ENCODE measurements at regions not wholly inside any gene's neighbourhood (a gene's known extent, or its start where the extent isn't known, plus 50 kb on each side); places are given as distances from the start of the nearest gene placed in this dataset.
"Not testable (repeated sequence)": the region's sequence is repeated elsewhere in the genome, so short reads cannot be mapped to it uniquely, and the experiment has no call there.

DNA sequence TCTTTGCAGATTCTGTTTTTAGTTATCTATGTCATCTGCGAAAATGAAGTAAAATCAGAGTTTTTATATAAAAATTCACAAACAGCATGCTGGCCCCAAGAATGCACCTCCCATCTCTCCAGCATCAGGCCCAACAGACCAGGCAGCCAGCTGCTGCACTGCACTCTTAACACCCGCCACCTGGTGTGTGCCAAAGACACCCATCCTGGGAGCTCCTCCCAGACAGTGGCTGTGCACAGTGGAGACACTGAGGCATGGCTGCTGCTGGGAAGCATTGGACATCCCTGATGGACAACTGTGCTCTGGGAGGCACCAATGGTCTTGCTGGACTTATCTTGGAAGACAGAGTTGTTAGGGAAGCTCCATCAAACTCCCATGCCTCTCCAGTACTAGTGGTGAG is 817.2 kb downstream of the TMEM121 start:
- H3K27ac ChIP-seq (ENCODE audit: low read depth in 1 of 2, low read length in 2 of 2), result no peak overlapping the region
- no peaks in the 10 kb centered on the region for H3K36me3 ChIP-seq (ENCODE audit: insufficient read depth, low read length)
- Mint-ChIP-seq H3K9me3 (no peaks in the 10 kb centered on the region), H3K4me1 (ENCODE audit: low read depth) (no peaks in the 10 kb centered on the region), H3K36me3 (ENCODE audit: low read depth) (no peaks in the 10 kb centered on the region), H3K27ac (no peak overlapping the region), H3K4me3 (no peak overlapping the region), H3K27me3 (no peaks in the 10 kb centered on the region)
- H3K27me3 ChIP-seq (ENCODE audit: control insufficient read depth in 1 of 2, insufficient read depth in 2 of 2, low read length in 2 of 2), result peaks cover 0 to 2% of the 10 kb centered on the region in 2 experiments
- no peaks in the 10 kb centered on the region for H3K4me1 ChIP-seq (ENCODE audit: insufficient read depth, low read length)
- no peak for ATAC-seq (ENCODE audit: poor library complexity)
- ChIA-PET POLR2A (no interaction called here), CTCF (no interaction called here)
- DNase-seq, result no peak
- no peaks in the 10 kb centered on the region for H3K9me3 ChIP-seq (ENCODE audit: control insufficient read depth in 1 of 2, insufficient read depth in 1 of 2, low read length in 2 of 2)
- TF ChIP-seq CTCF (IDR thresholded peaks at IDR 0.05), result no peak
- intact Hi-C loops (cut with DNase I, micrococcal nuclease), result no loop called here
- no peak overlapping the region for H3K4me3 ChIP-seq (ENCODE audit: low read length)

DNA sequence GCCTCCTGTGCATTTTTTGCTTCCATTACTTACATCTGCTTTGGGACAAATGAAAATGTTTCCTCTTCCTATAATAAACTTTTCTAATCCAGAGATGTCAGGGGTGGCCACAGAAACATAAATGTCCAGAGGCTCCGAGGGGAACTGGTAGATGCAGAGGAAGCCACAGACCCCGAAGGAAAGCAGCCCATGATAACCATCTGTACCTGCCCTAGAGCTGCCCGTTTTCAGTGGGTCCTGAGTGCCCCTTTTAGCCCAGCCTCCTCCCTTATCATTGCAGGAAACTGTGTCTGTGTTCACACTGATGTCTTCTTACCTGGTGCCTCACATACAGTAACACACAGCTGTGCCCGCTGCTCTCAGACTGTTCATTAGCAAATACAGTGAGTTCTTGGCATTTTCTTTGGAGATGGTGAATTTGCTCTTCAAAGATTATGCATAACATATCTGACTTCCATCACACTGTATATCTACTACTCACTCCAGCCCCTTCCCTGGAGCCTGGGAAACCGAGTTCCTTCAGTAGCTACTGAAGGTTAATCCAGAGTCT is 817.8 kb downstream of the TMEM121 start:
- ATAC-seq (ENCODE audit: poor library complexity); H3K4me3 Mint-ChIP-seq; H3K27me3 ChIP-seq (ENCODE audit: control insufficient read depth in 1 of 2, insufficient read depth in 2 of 2, low read length in 2 of 2); H3K9me3 ChIP-seq (ENCODE audit: control insufficient read depth in 1 of 2, insufficient read depth in 1 of 2, low read length in 2 of 2); DNase-seq; H3K36me3 Mint-ChIP-seq (ENCODE audit: low read depth); H3K27me3 Mint-ChIP-seq; POLR2A ChIA-PET; H3K4me1 Mint-ChIP-seq (ENCODE audit: low read depth); H3K4me3 ChIP-seq (ENCODE audit: low read length); H3K36me3 ChIP-seq (ENCODE audit: insufficient read depth, low read length); H3K4me1 ChIP-seq (ENCODE audit: insufficient read depth, low read length); intact Hi-C loops (cut with DNase I, micrococcal nuclease); H3K27ac ChIP-seq (ENCODE audit: low read depth in 1 of 2, low read length in 2 of 2); CTCF ChIA-PET; H3K9me3 Mint-ChIP-seq; H3K27ac Mint-ChIP-seq: not testable (repeated sequence)

GRCh38 chr14:106344791-106345479 is 818.6 kb downstream of the TMEM121 start:
- H3K4me3 ChIP-seq (ENCODE audit: low read length); H3K36me3 ChIP-seq (ENCODE audit: insufficient read depth, low read length); CTCF ChIA-PET; H3K36me3 Mint-ChIP-seq (ENCODE audit: low read depth); intact Hi-C loops (cut with DNase I, micrococcal nuclease); H3K27ac Mint-ChIP-seq; H3K4me1 Mint-ChIP-seq (ENCODE audit: low read depth); POLR2A ChIA-PET; H3K4me1 ChIP-seq (ENCODE audit: insufficient read depth, low read length); ATAC-seq (ENCODE audit: poor library complexity); H3K27me3 Mint-ChIP-seq; H3K27ac ChIP-seq (ENCODE audit: low read depth in 1 of 2, low read length in 2 of 2); H3K4me3 Mint-ChIP-seq; H3K9me3 Mint-ChIP-seq; DNase-seq; H3K9me3 ChIP-seq (ENCODE audit: control insufficient read depth in 1 of 2, insufficient read depth in 1 of 2, low read length in 2 of 2); H3K27me3 ChIP-seq (ENCODE audit: control insufficient read depth in 1 of 2, insufficient read depth in 2 of 2, low read length in 2 of 2): not testable (repeated sequence)

DNA sequence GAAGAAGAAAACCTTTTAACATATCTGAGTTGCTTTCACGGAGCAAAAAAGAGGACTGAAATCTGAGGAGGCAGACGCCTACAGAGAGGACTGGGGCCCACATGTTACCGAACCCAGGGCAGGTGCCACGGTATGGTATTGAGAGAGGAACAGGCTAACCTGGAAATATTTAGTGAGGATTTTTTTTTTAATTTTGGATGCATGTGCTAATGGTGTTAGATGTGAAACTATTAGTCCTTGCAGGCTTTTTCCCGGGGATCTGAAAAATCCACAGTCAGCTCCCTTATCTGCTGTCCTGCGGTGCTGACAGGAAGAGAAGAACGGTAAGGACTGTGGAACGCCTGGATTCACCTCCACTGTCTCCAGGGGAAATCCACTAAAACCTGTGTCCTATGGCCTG is 819.7 kb downstream of the TMEM121 start:
- Mint-ChIP-seq H3K27ac (no peak overlapping the region), H3K4me1 (ENCODE audit: low read depth) (no peaks in the 10 kb centered on the region), H3K4me3 (no peak overlapping the region), H3K27me3 (no peaks in the 10 kb centered on the region), H3K9me3 (no peaks in the 10 kb centered on the region), H3K36me3 (ENCODE audit: low read depth) (no peaks in the 10 kb centered on the region)
- DNase-seq (no peak), ATAC-seq (ENCODE audit: poor library complexity) (no peak)
- peaks cover 0 to 2% of the 10 kb centered on the region in 2 experiments for H3K27me3 ChIP-seq (ENCODE audit: control insufficient read depth in 1 of 2, insufficient read depth in 2 of 2, low read length in 2 of 2)
- H3K9me3 ChIP-seq (ENCODE audit: control insufficient read depth in 1 of 2, insufficient read depth in 1 of 2, low read length in 2 of 2), result no peaks in the 10 kb centered on the region
- no peaks in the 10 kb centered on the region for H3K36me3 ChIP-seq (ENCODE audit: insufficient read depth, low read length)
- H3K4me1 ChIP-seq (ENCODE audit: insufficient read depth, low read length), result peaks cover 6% of the 10 kb centered on the region
- no peak overlapping the region for H3K4me3 ChIP-seq (ENCODE audit: low read length)
- POLR2A ChIA-PET, result no interaction called here
- H3K27ac ChIP-seq (ENCODE audit: low read depth in 1 of 2, low read length in 2 of 2), result no peak overlapping the region
- CTCF ChIA-PET, result interaction anchor here (0.7 kb wide), 1 partner anchor 193 kb away, joined by 3 read pairs; no protein-coding TSS in a partner anchor
- no peak for TF ChIP-seq CTCF (IDR thresholded peaks at IDR 0.05)
- intact Hi-C loops (cut with DNase I, micrococcal nuclease), result no loop called here

Data from CD4-positive, alpha-beta T cell (primary cell).